GM19025 (cell line): ENCODE measurements at regions not wholly inside any gene's neighbourhood (a gene's known extent, or its start where the extent isn't known, plus 50 kb on each side); places are given as distances from the start of the nearest gene placed in this dataset.

Source experiments
- ATAC-seq: cut with Tn5 transposase; IDR thresholded peaks from one replicate; pipeline ENCODE4 v1.9.1; 2021; ENCODE audit warnings: mild to moderate bottlenecking, low read depth, moderate library complexity; ENCODE audit not compliant: unreplicated experiment

GRCh38 chr17:36884495-36885152 is 52.7 kb upstream of the LHX1 start:
- no peak for ATAC-seq

- ATAC-seq: no peak
Observed at GRCh38 chr17:36885153-36885735, 52.0 kb upstream of the LHX1 start.

- no peak for ATAC-seq
Observed at GRCh38 chr17:36885771-36886377, 51.4 kb upstream of the LHX1 start.
